ENCODE measurements at regions not wholly inside any gene's neighbourhood (a gene's known extent, or its start where the extent isn't known, plus 50 kb on each side); places are given as distances from the start of the nearest gene placed in this dataset.

DNA sequence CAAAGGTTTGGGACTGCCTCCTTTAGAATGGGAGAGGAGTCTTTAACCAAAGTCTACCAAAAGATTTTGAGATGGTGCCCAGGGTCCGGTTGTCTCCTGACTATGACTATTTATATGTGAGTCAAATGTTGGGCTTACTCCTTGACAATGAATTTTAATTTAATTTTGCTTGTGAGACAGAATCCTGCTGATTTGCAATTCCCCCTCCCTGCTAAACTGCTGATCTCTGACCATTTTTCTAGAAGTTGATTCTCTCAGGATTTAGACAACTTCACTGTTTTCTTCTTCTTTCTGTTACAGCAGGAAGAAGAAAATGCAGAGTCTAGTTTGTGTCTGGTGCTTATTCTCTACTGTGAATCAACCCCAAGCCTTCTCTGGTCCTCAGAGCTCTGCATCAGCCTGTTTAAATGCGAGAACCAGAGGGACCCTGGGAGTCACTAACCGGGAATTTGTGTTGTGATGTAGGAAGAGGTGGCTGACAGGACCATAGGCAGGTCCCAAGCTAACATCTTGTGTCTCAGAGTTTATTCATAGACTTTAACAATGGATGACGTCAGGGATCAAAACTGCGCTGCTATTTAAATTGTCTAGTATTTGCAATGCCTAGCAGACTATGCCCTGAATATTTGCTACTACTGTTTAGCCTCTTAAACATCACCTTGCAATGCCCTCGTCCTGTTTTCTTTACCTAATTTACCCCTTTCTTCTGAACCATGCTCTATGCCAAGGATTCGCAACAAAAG lies 124.0 kb upstream of the TAF11L2 start:
- TF ChIP-seq RFX5 (IDR thresholded peaks at IDR 0.05; ENCODE audit: low read depth, low read length) (no peak), CHD1 (IDR thresholded peaks at IDR 0.05; ENCODE audit: low read depth, low read length) (no peak), CEBPB (IDR thresholded peaks at IDR 0.05; ENCODE audit: low read depth, low read length) (no peak), MAFK (IDR thresholded peaks at IDR 0.05; ENCODE audit: low read depth, low read length) (0 out of 2 replicates have a peak, but pooled peaks have one; percentile 9), POLR2A (IDR thresholded peaks at IDR 0.05; ENCODE audit: low read depth, low read length) (no peak), NFE2L2 (IDR thresholded peaks at IDR 0.05; ENCODE audit: low read depth, low read length) (no peak)
- TF ChIP-seq, protein P1, sequence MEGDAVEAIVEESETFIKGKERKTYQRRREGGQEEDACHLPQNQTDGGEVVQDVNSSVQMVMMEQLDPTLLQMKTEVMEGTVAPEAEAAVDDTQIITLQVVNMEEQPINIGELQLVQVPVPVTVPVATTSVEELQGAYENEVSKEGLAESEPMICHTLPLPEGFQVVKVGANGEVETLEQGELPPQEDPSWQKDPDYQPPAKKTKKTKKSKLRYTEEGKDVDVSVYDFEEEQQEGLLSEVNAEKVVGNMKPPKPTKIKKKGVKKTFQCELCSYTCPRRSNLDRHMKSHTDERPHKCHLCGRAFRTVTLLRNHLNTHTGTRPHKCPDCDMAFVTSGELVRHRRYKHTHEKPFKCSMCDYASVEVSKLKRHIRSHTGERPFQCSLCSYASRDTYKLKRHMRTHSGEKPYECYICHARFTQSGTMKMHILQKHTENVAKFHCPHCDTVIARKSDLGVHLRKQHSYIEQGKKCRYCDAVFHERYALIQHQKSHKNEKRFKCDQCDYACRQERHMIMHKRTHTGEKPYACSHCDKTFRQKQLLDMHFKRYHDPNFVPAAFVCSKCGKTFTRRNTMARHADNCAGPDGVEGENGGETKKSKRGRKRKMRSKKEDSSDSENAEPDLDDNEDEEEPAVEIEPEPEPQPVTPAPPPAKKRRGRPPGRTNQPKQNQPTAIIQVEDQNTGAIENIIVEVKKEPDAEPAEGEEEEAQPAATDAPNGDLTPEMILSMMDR (conservative IDR thresholded peaks at IDR 0.05; ENCODE audit: low read depth, low read length) = no peak
- TF ChIP-seq, protein P2, sequence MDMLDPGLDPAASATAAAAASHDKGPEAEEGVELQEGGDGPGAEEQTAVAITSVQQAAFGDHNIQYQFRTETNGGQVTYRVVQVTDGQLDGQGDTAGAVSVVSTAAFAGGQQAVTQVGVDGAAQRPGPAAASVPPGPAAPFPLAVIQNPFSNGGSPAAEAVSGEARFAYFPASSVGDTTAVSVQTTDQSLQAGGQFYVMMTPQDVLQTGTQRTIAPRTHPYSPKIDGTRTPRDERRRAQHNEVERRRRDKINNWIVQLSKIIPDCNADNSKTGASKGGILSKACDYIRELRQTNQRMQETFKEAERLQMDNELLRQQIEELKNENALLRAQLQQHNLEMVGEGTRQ (IDR thresholded peaks at IDR 0.05; ENCODE audit: low read depth, low read length) = no peak

All from IMR-90 (cell line).